Sigmoid colon (tissue), 6 donors: ENCODE measurements at regions not wholly inside any gene's neighbourhood (a gene's known extent, or its start where the extent isn't known, plus 50 kb on each side); places are given as distances from the start of the nearest gene placed in this dataset.

Experiments
- DNase-seq: peaks from one replicate; pipeline ENCODE4 v3.0.0-alpha.2; 2019
- H3K27ac ChIP-seq, 4 donors: fragments of 200-600 bp; sonication (generic); one replicate each; pipeline ENCODE4 v1.5.1; 2016 to 2019; ENCODE audit warnings: mild to moderate bottlenecking in 1 of 4
- H3K27me3 ChIP-seq, 3 donors: fragments of 200-600 bp; sonication (generic); one replicate each; pipeline ENCODE4 v1.5.1; 2019; ENCODE audit warnings: mild to moderate bottlenecking in 1 of 3
- H3K36me3 ChIP-seq, 4 donors: fragments of 200-600 bp; sonication (generic); one replicate each; pipeline ENCODE4 v1.5.1; 2016 to 2019
- H3K4me1 ChIP-seq, 4 donors: fragments of 200-600 bp; sonication (generic); one replicate each; pipeline ENCODE4 v1.5.1; 2017 to 2019
- H3K4me3 ChIP-seq, 4 donors: fragments of 200-600 bp; sonication (generic); one replicate each; pipeline ENCODE4 v1.5.1; 2017 to 2019; ENCODE audit warnings: mild to moderate bottlenecking in 2 of 4, moderate library complexity in 1 of 4
- H3K9me3 ChIP-seq, 4 donors: fragments of 200-600 bp in 3 of 4; sonication (generic) in 3 of 4; one replicate each; pipeline versions ENCODE4 v1.5.1 to v1.6.1; 2013 to 2019
- CTCF ChIP-seq, 4 experiments: fragments of 450-650 bp in 3 of 4; fragments of 200-600 bp in 1 of 4; IDR thresholded peaks; one replicate each; pipeline ENCODE4 v1.5.1; 2016 to 2019; ENCODE audit warnings: antibody characterized with exemption in 4 of 4, mild to moderate bottlenecking in 3 of 4, moderate library complexity in 2 of 4
- EP300 ChIP-seq, 4 donors: sonication (generic); formaldehyde crosslinking; IDR thresholded peaks; one replicate each; pipeline ENCODE4 v1.6.1; 2017; ENCODE audit warnings: antibody characterized with exemption in 4 of 4
- POLR2A ChIP-seq, 2 donors: fragments of 450-650 bp; IDR thresholded peaks; one replicate each; pipeline ENCODE4 v1.6.1; 2016; ENCODE audit warnings: antibody characterized with exemption in 2 of 2, mild to moderate bottlenecking in 2 of 2, moderate library complexity in 2 of 2
- POLR2AphosphoS5 ChIP-seq, 4 donors: sonication (generic); formaldehyde crosslinking; IDR thresholded peaks; one replicate each; pipeline ENCODE4 v1.6.1; 2017; ENCODE audit warnings: antibody characterized with exemption in 4 of 4
- WGBS, 2 donors: extraction: QIAGEN DNeasy Blood & Tissue Kit; methylation state at CpG; one replicate each; pipeline ENCODE4 v1.1.7; 2013; 5-methylcytosine and 5-hydroxymethylcytosine counted together
- intact Hi-C: fragments of 100-400 bp; cut with DNase I; formaldehyde crosslinking; loops from one replicate; pipeline ENCODE4 v1.15.1; 2023
- donor health status: healthy with polysubstance abuse.
- donor health status: healthy.

DNA sequence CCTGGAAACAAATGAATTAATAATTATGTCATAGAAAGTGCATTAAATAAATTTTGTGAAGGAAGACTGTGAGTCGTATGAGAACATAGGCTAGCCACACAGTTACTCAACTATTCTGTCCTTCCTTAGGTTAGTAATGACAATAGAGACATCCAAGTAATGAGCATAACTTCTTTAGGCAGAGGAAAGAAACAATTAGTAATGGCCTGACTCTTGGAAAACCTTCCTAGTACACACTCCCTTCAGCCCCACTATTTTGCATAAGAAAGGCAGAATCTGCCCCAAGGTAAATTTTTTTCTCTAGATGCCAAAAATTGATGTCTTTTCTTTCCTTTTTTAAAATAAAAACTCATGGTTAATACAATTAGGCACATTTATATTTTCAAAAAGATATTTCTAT is 1619.0 kb upstream of the WWC1 start:
- intact Hi-C loops = no loop called here
- no peaks in the 10 kb centered on the region for H3K36me3 ChIP-seq
- no peak overlapping the region for H3K4me3 ChIP-seq
- TF ChIP-seq POLR2A (IDR thresholded peaks at IDR 0.05) (no peak), POLR2AphosphoS5 (IDR thresholded peaks at IDR 0.05) (no peak), EP300 (IDR thresholded peaks at IDR 0.05) (no peak), CTCF (IDR thresholded peaks at IDR 0.05) (no peak)
- DNase-seq = no peak
- no peaks in the 10 kb centered on the region for H3K4me1 ChIP-seq
- H3K9me3 ChIP-seq = no peaks in the 10 kb centered on the region
- H3K27me3 ChIP-seq = no peaks in the 10 kb centered on the region
- 83 to 98% methylated on average over 1 of the region's 1 CpG for WGBS, 2 donors
- no peak overlapping the region for H3K27ac ChIP-seq

- no peaks in the 10 kb centered on the region for H3K27me3 ChIP-seq
- no peaks in the 10 kb centered on the region for H3K4me1 ChIP-seq
- H3K36me3 ChIP-seq = no peaks in the 10 kb centered on the region
- H3K4me3 ChIP-seq = no peak overlapping the region
- no peaks in the 10 kb centered on the region for H3K9me3 ChIP-seq
- no peak overlapping the region for H3K27ac ChIP-seq
- no peak for DNase-seq
- 27 to 45% methylated on average over 2 of the region's 2 CpGs for WGBS, 2 donors
- intact Hi-C loops = no loop called here
- no peak for TF ChIP-seq EP300 (IDR thresholded peaks at IDR 0.05)
Measured at GRCh38 chr5:166677891-166678290, 1613.6 kb upstream of the WWC1 start.

GRCh38 chr5:166679331-166679730 is 1612.1 kb upstream of the WWC1 start:
- no peaks in the 10 kb centered on the region for H3K4me1 ChIP-seq
- DNase-seq = no peak
- no peak overlapping the region for H3K4me3 ChIP-seq
- H3K27me3 ChIP-seq = no peaks in the 10 kb centered on the region
- no peaks in the 10 kb centered on the region for H3K9me3 ChIP-seq
- WGBS, 2 donors = 65 to 75% methylated on average over 5 of the region's 5 CpGs
- H3K36me3 ChIP-seq = no peaks in the 10 kb centered on the region
- TF ChIP-seq CTCF (IDR thresholded peaks at IDR 0.05) = no peak
- no peak for TF ChIP-seq EP300 (IDR thresholded peaks at IDR 0.05)
- no peak for TF ChIP-seq POLR2AphosphoS5 (IDR thresholded peaks at IDR 0.05)
- TF ChIP-seq POLR2A (IDR thresholded peaks at IDR 0.05) = no peak
- H3K27ac ChIP-seq = no peak overlapping the region
- intact Hi-C loops = no loop called here

GRCh38 chr5:166695326-166695725 is 1596.1 kb upstream of the WWC1 start:
- DNase-seq = no peak
- 69 to 79% methylated on average over 4 of the region's 4 CpGs for WGBS, 2 donors
- TF ChIP-seq POLR2A (IDR thresholded peaks at IDR 0.05) = no peak
- no peak for TF ChIP-seq CTCF (IDR thresholded peaks at IDR 0.05)
- TF ChIP-seq POLR2AphosphoS5 (IDR thresholded peaks at IDR 0.05) = no peak
- TF ChIP-seq EP300 (IDR thresholded peaks at IDR 0.05) = no peak
- intact Hi-C loops = no loop called here
- H3K27ac ChIP-seq = no peak overlapping the region
- no peaks in the 10 kb centered on the region for H3K4me1 ChIP-seq
- no peaks in the 10 kb centered on the region for H3K27me3 ChIP-seq
- no peaks in the 10 kb centered on the region for H3K9me3 ChIP-seq
- H3K36me3 ChIP-seq = no peaks in the 10 kb centered on the region
- no peak overlapping the region for H3K4me3 ChIP-seq

- no peaks in the 10 kb centered on the region for H3K27me3 ChIP-seq
- H3K4me1 ChIP-seq = no peaks in the 10 kb centered on the region
- H3K27ac ChIP-seq = no peak overlapping the region
- DNase-seq = no peak
- no peaks in the 10 kb centered on the region for H3K9me3 ChIP-seq
- H3K36me3 ChIP-seq = no peaks in the 10 kb centered on the region
- TF ChIP-seq EP300 (IDR thresholded peaks at IDR 0.05) (no peak), CTCF (IDR thresholded peaks at IDR 0.05) (no peak), POLR2AphosphoS5 (IDR thresholded peaks at IDR 0.05) (no peak), POLR2A (IDR thresholded peaks at IDR 0.05) (no peak)
- 83 to 84% methylated on average over 3 of the region's 3 CpGs for WGBS, 2 donors
- intact Hi-C loops = no loop called here
- no peak overlapping the region for H3K4me3 ChIP-seq
Measured at GRCh38 chr5:166708291-166708690, 1583.2 kb upstream of the WWC1 start.
